ENCODE measurements at regions not wholly inside any gene's neighbourhood (a gene's known extent, or its start where the extent isn't known, plus 50 kb on each side); places are given as distances from the start of the nearest gene placed in this dataset.

DNA sequence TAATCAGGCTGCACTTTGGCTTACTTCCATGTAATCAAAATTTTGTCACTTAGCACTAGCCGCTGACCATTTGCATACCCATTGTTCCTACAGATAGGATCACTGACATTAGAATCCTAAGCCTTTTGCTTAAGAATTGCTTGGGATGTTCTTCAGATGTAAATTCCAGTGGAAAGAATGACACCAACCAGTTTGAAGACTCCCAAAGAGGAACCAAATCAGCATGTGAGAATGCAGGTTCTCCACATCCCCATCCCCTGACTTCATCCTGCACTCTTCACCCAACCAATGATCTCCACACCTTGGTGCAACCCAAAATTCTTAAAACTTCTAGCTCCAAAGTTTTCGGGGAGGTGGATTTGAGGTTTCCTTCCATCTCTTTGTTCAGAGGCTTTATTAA, 345.6 kb downstream of the GPAM start:
- WGBS, 2 donors = 86% methylated on average over 2 of the region's 2 CpGs
- no peaks in the 10 kb centered on the region for H3K9me3 ChIP-seq

DNA sequence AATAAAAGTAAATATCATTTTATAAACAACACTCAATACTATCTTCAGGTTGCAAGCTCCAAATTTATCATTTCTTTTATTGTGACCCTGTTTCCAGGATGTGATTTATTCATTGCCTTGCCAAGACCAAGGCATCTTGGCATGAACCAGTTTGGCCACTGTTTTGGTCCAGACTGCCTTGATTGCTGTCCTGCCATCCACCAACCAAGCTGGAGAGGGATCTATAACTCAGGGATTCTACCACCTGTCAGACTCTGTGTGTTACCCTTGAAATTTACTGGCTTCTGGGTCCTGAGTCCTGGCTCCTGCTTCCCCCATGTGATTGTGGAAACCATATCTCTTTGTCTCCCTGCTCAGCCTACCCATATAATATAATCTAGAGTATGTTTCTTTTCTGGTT, 343.0 kb downstream of the GPAM start:
- no peaks in the 10 kb centered on the region for H3K9me3 ChIP-seq
- TF ChIP-seq, protein P1, sequence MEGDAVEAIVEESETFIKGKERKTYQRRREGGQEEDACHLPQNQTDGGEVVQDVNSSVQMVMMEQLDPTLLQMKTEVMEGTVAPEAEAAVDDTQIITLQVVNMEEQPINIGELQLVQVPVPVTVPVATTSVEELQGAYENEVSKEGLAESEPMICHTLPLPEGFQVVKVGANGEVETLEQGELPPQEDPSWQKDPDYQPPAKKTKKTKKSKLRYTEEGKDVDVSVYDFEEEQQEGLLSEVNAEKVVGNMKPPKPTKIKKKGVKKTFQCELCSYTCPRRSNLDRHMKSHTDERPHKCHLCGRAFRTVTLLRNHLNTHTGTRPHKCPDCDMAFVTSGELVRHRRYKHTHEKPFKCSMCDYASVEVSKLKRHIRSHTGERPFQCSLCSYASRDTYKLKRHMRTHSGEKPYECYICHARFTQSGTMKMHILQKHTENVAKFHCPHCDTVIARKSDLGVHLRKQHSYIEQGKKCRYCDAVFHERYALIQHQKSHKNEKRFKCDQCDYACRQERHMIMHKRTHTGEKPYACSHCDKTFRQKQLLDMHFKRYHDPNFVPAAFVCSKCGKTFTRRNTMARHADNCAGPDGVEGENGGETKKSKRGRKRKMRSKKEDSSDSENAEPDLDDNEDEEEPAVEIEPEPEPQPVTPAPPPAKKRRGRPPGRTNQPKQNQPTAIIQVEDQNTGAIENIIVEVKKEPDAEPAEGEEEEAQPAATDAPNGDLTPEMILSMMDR (IDR thresholded peaks at IDR 0.05) = no peak
- no peak for TF ChIP-seq EP300 (IDR thresholded peaks at IDR 0.05)
- H3K27me3 ChIP-seq = no peaks in the 10 kb centered on the region
- DNase-seq (ENCODE audit: low spot score in 2 of 2) = no peak
- peaks cover 0 to 6% (median 1%) of the 10 kb centered on the region in 4 donors for H3K4me1 ChIP-seq
- H3K4me3 ChIP-seq = no peak overlapping the region
- H3K27ac ChIP-seq = no peak overlapping the region
- H3K36me3 ChIP-seq = no peaks in the 10 kb centered on the region

More for the DNA sequence above, 345.6 kb downstream of the GPAM start:
- no peaks in the 10 kb centered on the region for H3K36me3 ChIP-seq
- H3K27ac ChIP-seq = no peak overlapping the region
- TF ChIP-seq POLR2A (IDR thresholded peaks at IDR 0.05) (no peak), EP300 (IDR thresholded peaks at IDR 0.05) (no peak)
- TF ChIP-seq, protein P1 (IDR thresholded peaks at IDR 0.05) = no peak
- no peak overlapping the region for H3K4me3 ChIP-seq
- DNase-seq (ENCODE audit: low spot score in 2 of 2) = no peak
- H3K4me1 ChIP-seq = peaks cover 0 to 9% (median 3%) of the 10 kb centered on the region in 4 donors
- no peaks in the 10 kb centered on the region for H3K27me3 ChIP-seq

DNA sequence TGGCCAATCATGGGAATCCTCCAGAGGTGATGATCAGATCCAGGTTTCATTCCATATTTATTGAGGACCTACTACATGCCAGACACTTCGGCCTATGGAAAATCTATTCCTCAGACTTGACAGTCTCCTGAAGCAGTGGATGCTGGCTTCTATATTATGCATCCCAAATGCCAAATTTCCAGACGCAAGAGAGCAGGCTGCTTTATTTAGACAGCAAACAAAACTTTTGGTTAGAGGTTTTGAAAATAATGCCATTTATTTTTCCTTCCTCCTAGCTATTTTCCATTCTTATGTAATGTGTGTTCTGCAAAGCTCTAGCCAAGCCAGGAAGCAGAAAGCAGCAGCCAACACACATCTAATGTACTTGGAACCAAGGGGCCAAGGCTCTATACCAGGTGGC, 330.8 kb downstream of the GPAM start:
- TF ChIP-seq, protein P1 (IDR thresholded peaks at IDR 0.05) = no peak
- TF ChIP-seq EP300 (IDR thresholded peaks at IDR 0.05) (no peak), POLR2A (IDR thresholded peaks at IDR 0.05) (no peak)
- Histone ChIP-seq H3K4me3 (no peak overlapping the region), H3K36me3 (no peaks in the 10 kb centered on the region), H3K4me1 (no peaks in the 10 kb centered on the region), H3K27ac (no peak overlapping the region), H3K9me3 (peaks cover 0 to 13% (median 0%) of the 10 kb centered on the region in 4 donors), H3K27me3 (no peaks in the 10 kb centered on the region)
- no peak for DNase-seq (ENCODE audit: low spot score in 2 of 2)
- 67 to 77% methylated on average over 2 of the region's 2 CpGs for WGBS, 2 donors

DNA sequence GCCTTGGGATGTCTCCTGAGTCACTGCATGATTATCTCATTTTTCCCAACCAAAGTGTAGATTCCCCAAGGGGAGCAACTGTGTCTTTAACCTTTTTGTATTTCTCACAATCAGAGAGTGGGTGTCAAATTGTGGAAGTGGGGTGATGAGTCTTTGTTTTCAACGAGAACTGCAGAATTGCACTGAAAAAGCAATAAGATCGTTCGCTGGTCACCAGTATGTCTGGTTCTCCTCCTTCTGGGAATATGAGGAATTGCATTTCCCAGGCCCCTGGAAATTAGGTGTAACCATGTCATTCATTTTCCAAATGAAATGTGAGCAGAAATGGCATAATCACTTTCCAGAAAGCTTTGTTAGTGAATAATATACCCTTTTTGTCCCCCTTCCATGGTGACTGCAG, 326.9 kb downstream of the GPAM start:
- 36 to 40% methylated on average over 3 of the region's 3 CpGs for WGBS, 2 donors

DNA sequence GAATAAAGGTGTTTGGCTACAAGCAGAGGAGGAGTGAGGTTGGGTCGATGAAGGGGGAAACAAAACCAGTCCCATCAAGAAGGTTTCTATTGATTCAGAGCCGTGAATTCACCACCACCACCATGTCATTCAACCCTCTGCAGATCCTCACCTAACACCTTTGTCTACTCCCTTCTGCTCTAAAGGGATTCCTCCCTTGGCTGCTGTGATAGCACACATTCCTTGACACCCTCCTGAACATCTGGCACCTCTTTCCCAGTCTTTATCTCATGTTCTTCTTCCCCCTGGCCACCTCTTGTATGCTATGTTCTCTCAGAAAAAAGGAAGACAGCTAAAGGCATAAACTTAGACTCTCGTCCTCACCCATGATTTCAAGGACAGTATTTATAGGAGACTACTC, 318.0 kb downstream of the GPAM start:
- no peak overlapping the region for H3K4me3 ChIP-seq
- no peaks in the 10 kb centered on the region for H3K4me1 ChIP-seq
- no peak overlapping the region for H3K27ac ChIP-seq
- no peak for DNase-seq (ENCODE audit: low spot score in 2 of 2)
- WGBS, 2 donors = 68 to 69% methylated on average over 3 of the region's 3 CpGs
- TF ChIP-seq EP300 (IDR thresholded peaks at IDR 0.05) (no peak), POLR2A (IDR thresholded peaks at IDR 0.05) (no peak)
- TF ChIP-seq, protein P1 (IDR thresholded peaks at IDR 0.05) = no peak
- H3K36me3 ChIP-seq = no peaks in the 10 kb centered on the region
- no peaks in the 10 kb centered on the region for H3K27me3 ChIP-seq
- H3K9me3 ChIP-seq = peaks cover 0 to 4% (median 0%) of the 10 kb centered on the region in 4 donors

More for the DNA sequence above, 326.9 kb downstream of the GPAM start:
- Histone ChIP-seq H3K4me1 (no peaks in the 10 kb centered on the region), H3K36me3 (no peaks in the 10 kb centered on the region), H3K9me3 (no peaks in the 10 kb centered on the region), H3K4me3 (no peak overlapping the region), H3K27me3 (no peaks in the 10 kb centered on the region), H3K27ac (no peak overlapping the region)
- TF ChIP-seq, protein P1 (IDR thresholded peaks at IDR 0.05) = peak in 2 of 5 experiments; percentile 9 to 23
- no peak for TF ChIP-seq POLR2A (IDR thresholded peaks at IDR 0.05)
- DNase-seq (ENCODE audit: low spot score in 2 of 2) = no peak
